ENCODE measurements at regions not wholly inside any gene's neighbourhood (a gene's known extent, or its start where the extent isn't known, plus 50 kb on each side); places are given as distances from the start of the nearest gene placed in this dataset.

DNA sequence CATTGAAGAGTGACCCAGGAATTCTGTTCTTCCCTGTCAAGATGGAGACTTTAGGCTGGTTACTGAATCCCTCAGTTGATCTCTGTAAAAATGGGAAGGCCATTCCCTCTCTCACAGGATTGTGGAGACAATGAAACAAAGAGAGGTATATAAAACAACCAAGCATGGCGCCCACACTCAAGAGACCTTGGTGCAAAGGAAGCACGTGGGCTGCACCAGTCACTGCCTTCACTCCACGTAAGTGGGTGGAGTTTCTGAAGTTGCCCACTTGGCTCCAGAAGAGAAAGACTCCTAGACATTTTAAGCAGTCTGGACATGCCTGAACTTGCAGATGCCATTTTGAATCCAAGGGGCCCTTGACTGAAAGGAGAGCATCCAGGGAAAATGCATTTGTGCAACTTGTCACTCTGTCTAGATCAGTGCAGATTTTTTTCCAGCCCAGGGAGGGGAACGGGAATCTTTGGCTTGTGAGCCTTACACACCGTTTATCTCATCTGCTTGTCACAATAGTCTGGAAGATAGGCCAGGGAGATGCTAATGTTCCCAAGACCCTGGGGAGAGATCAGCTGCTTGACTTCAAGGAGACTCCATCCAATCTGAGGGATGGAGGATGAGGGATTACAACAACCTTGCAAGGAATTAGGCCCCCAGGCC, 96.9 kb upstream of the TBX3 start:
- Mint-ChIP-seq H3K4me1 (ENCODE audit: low read depth) (peaks cover 45% of the 10 kb centered on the region), H3K27me3 (ENCODE audit: insufficient read depth) (peaks cover 1% of the 10 kb centered on the region), H3K27ac (no peak overlapping the region), H3K36me3 (ENCODE audit: low read depth) (no peaks in the 10 kb centered on the region), H3K9me3 (no peaks in the 10 kb centered on the region), H3K4me3 (no peak overlapping the region)
- TF ChIP-seq, protein P1, sequence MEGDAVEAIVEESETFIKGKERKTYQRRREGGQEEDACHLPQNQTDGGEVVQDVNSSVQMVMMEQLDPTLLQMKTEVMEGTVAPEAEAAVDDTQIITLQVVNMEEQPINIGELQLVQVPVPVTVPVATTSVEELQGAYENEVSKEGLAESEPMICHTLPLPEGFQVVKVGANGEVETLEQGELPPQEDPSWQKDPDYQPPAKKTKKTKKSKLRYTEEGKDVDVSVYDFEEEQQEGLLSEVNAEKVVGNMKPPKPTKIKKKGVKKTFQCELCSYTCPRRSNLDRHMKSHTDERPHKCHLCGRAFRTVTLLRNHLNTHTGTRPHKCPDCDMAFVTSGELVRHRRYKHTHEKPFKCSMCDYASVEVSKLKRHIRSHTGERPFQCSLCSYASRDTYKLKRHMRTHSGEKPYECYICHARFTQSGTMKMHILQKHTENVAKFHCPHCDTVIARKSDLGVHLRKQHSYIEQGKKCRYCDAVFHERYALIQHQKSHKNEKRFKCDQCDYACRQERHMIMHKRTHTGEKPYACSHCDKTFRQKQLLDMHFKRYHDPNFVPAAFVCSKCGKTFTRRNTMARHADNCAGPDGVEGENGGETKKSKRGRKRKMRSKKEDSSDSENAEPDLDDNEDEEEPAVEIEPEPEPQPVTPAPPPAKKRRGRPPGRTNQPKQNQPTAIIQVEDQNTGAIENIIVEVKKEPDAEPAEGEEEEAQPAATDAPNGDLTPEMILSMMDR (IDR thresholded peaks at IDR 0.05) = no peak
- DNase-seq = no peak

DNA sequence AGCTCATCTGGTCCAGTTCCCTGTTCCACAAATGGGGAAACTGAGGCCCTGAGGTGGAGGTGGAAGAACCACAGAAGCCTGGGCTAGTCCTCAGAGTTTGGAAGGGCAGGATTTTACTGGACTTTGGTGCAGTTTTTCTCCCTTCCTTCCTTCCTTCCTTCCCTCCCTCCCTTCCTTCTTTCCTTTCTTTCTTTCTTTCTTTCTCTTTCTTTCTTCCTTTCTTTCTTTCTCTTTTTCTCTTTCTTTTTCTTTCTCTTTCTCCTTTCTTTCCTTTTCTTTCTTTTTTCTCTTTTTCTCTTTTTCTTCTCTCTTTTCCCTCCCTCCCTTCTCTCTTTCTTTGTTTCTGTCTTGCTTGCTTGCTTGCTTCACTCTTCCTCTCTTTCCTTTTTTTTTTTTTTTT, 95.7 kb upstream of the TBX3 start:
- Mint-ChIP-seq H3K4me1 (ENCODE audit: low read depth) (peaks cover 48% of the 10 kb centered on the region), H3K9me3 (no peaks in the 10 kb centered on the region), H3K27me3 (ENCODE audit: insufficient read depth) (no peaks in the 10 kb centered on the region; the same call in 1 of the 2 replicates), H3K4me3 (no peak overlapping the region), H3K36me3 (ENCODE audit: low read depth) (no peaks in the 10 kb centered on the region), H3K27ac (no peak overlapping the region)
- no peak for DNase-seq
- TF ChIP-seq, protein P1 (IDR thresholded peaks at IDR 0.05) = no peak

DNA sequence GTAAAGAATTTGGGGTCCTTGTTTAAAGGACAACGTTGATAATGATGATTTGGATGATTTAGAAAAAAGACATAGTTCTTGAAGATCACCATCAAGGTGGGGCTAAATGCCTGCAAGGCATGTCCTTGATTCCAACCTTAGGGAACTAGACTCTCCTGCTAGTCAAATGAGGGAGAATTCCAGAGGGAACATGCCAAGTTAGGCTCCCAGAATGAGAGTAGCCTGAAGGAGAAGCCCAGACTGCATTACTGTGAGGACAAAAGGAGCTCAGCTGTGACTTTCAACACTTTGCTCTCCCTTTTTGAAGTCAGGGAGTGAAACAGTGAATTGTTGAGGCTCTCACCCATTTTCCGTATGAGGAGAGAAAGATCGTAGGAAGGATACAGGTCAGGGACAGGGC, 95.2 kb upstream of the TBX3 start:
- H3K27ac Mint-ChIP-seq = no peak overlapping the region
- H3K9me3 Mint-ChIP-seq = no peaks in the 10 kb centered on the region
- no peaks in the 10 kb centered on the region for H3K36me3 Mint-ChIP-seq (ENCODE audit: low read depth)
- DNase-seq = no peak
- peaks cover 48% of the 10 kb centered on the region for H3K4me1 Mint-ChIP-seq (ENCODE audit: low read depth)
- no peaks in the 10 kb centered on the region; the same call in 1 of the 2 replicates for H3K27me3 Mint-ChIP-seq (ENCODE audit: insufficient read depth)
- H3K4me3 Mint-ChIP-seq = no peak overlapping the region
- TF ChIP-seq, protein P1 (IDR thresholded peaks at IDR 0.05) = no peak

DNA sequence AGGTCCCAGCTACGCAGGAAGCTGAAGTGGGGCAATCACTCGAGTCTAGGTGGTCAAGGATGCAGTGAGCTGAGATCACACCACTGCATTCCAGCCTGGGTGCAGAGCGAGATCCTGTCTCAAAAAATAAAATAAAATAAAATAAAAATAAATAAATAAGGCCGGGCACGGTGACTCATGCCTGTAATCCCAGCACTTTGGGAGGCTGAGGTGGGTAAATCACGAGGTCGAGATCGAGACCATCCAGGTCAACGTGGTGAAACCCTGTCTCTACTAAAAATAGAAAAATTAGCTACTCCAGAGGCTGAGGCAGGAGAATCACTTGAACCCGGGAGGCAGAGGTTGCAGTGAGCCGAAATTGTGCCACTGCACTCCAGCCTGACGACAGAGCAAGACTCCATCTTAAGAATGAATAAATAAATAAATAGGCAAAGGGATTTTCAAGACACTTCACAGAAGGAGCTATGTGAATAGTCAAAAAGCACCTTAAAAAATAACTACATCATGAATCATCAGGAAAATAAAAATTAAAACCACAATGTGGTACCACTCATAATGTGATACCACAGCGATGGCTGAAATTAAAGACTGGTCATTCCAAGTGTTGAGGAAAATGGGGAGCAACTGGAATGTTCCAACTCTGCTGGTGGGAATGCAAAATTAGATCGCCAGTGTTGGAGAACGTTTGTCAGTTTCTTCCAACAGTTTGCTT, 92.9 kb upstream of the TBX3 start:
- H3K4me3 Mint-ChIP-seq = peak overlapping the region; percentile 57
- DNase-seq = peak; percentile 76
- TF ChIP-seq, protein P1 (IDR thresholded peaks at IDR 0.05) = peak; percentile 40; the same call in 1 of the 2 replicates

DNA sequence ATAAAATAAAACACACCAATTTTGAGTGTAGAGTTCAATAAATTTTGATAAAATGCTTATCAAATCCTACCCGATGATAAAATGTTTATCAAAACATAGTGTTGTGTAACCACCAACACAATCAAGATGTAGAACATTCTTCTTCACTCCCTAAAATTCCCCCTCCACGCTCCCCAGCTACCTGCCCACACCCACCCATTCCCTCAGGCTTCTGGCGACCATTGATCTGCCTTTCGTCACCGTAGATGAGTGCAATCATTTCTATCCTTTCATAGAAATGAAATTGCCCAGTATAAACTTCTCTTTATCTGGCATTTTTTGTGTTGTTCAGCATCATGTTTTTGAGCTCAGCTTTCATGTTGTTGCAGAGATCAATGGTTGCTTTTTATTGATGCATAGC, 90.7 kb upstream of the TBX3 start:
- TF ChIP-seq, protein P1 (IDR thresholded peaks at IDR 0.05) = no peak
- DNase-seq = no peak
- Mint-ChIP-seq H3K4me3 (no peak overlapping the region; the same call in 1 of the 2 replicates), H3K27me3 (ENCODE audit: insufficient read depth) (no peaks in the 10 kb centered on the region; the same call in 1 of the 2 replicates), H3K36me3 (ENCODE audit: low read depth) (no peaks in the 10 kb centered on the region), H3K4me1 (ENCODE audit: low read depth) (peaks cover 44% of the 10 kb centered on the region), H3K9me3 (no peaks in the 10 kb centered on the region), H3K27ac (peak overlapping the region; percentile 79; the same call in 1 of the 2 replicates)

More for the DNA sequence above, 92.9 kb upstream of the TBX3 start:
- Mint-ChIP-seq H3K36me3 (ENCODE audit: low read depth) (no peaks in the 10 kb centered on the region), H3K27ac (peak overlapping the region; percentile 73), H3K27me3 (ENCODE audit: insufficient read depth) (no peaks in the 10 kb centered on the region; the same call in 1 of the 2 replicates), H3K9me3 (no peaks in the 10 kb centered on the region), H3K4me1 (ENCODE audit: low read depth) (peaks cover 44% of the 10 kb centered on the region)
